ENCODE measurements at regions not wholly inside any gene's neighbourhood (a gene's known extent, or its start where the extent isn't known, plus 50 kb on each side); places are given as distances from the start of the nearest gene placed in this dataset.

- Mint-ChIP-seq H3K27me3 (peaks cover 34% of the 10 kb centered on the region), H3K27ac (no peak overlapping the region), H3K4me3 (peak overlapping the region; percentile 63), H3K4me1 (ENCODE audit: low read depth) (peaks cover 5% of the 10 kb centered on the region), H3K36me3 (ENCODE audit: low read depth) (no peaks in the 10 kb centered on the region), H3K9me3 (no peaks in the 10 kb centered on the region)
- ATAC-seq = peak; percentile 100
- peak; percentile 77 for DNase-seq
- CTCF ChIA-PET = interaction anchor here (0.7 to 2.4 kb wide), 18 partner anchors 10 to 375 kb away, joined by 3 to 16 read pairs (median 3); no protein-coding TSS in a partner anchor
- intact Hi-C loops (cut with micrococcal nuclease) = loop anchor here (10.0 kb wide), 1 partner anchor 266 kb away; no protein-coding TSS in a partner anchor
- peak; percentile 98 for TF ChIP-seq CTCF (IDR thresholded peaks at IDR 0.05)
- POLR2A ChIA-PET = interaction anchor here (0.8 kb wide), 1 partner anchor 181 kb away, joined by 3 read pairs; no protein-coding TSS in a partner anchor
These were observed 157.2 kb upstream of the PITX1 start for GRCh38 chr5:135191084-135191826.

- no peak overlapping the region for H3K27ac Mint-ChIP-seq
- H3K27me3 Mint-ChIP-seq = peaks cover 30% of the 10 kb centered on the region
- TF ChIP-seq CTCF (IDR thresholded peaks at IDR 0.05) = no peak
These were observed 156.5 kb upstream of the PITX1 start for GRCh38 chr5:135190416-135191083.

GRCh38 chr5:135189024-135189423, 155.0 kb upstream of the PITX1 start:
- intact Hi-C loops (cut with micrococcal nuclease) = no loop called here
- Mint-ChIP-seq H3K36me3 (ENCODE audit: low read depth) (no peaks in the 10 kb centered on the region), H3K9me3 (no peaks in the 10 kb centered on the region), H3K27ac (no peak overlapping the region), H3K27me3 (peaks cover 29% of the 10 kb centered on the region), H3K4me3 (no peak overlapping the region), H3K4me1 (ENCODE audit: low read depth) (peaks cover 5% of the 10 kb centered on the region)
- ATAC-seq (no peak), DNase-seq (no peak)
- TF ChIP-seq CTCF (IDR thresholded peaks at IDR 0.05) = no peak
- ChIA-PET CTCF (no interaction called here), POLR2A (no interaction called here)

More at GRCh38 chr5:135190416-135191083, 156.5 kb upstream of the PITX1 start:
- ATAC-seq = no peak
- no peak for DNase-seq
- H3K4me3 Mint-ChIP-seq = peak overlapping the region; percentile 18
- no peaks in the 10 kb centered on the region for H3K9me3 Mint-ChIP-seq
- ChIA-PET POLR2A (interaction anchor here (0.8 kb wide), 1 partner anchor 180 kb away, joined by 3 read pairs; no protein-coding TSS in a partner anchor), CTCF (interaction anchor here (0.7 to 2.4 kb wide), 20 partner anchors 9 to 376 kb away, joined by 3 to 16 read pairs (median 3); no protein-coding TSS in a partner anchor)
- H3K4me1 Mint-ChIP-seq (ENCODE audit: low read depth) = peaks cover 5% of the 10 kb centered on the region
- intact Hi-C loops (cut with micrococcal nuclease) = loop anchor here (10.0 kb wide), 1 partner anchor 266 kb away; no protein-coding TSS in a partner anchor
- H3K36me3 Mint-ChIP-seq (ENCODE audit: low read depth) = no peaks in the 10 kb centered on the region

GRCh38 chr5:135188233-135188914, 154.3 kb upstream of the PITX1 start:
- Mint-ChIP-seq H3K9me3 (no peaks in the 10 kb centered on the region), H3K4me1 (ENCODE audit: low read depth) (peaks cover 5% of the 10 kb centered on the region), H3K27ac (no peak overlapping the region), H3K4me3 (no peak overlapping the region), H3K27me3 (peaks cover 27% of the 10 kb centered on the region), H3K36me3 (ENCODE audit: low read depth) (no peaks in the 10 kb centered on the region)
- no peak for DNase-seq
- CTCF ChIA-PET = interaction anchor here (0.7 kb wide), 1 partner anchor 189 kb away, joined by 3 read pairs; no protein-coding TSS in a partner anchor
- no peak for TF ChIP-seq CTCF (IDR thresholded peaks at IDR 0.05)
- no peak for ATAC-seq
- intact Hi-C loops (cut with micrococcal nuclease) = no loop called here
- POLR2A ChIA-PET = interaction anchor here (0.9 kb wide), 1 partner anchor 10 kb away, joined by 3 read pairs; no protein-coding TSS in a partner anchor
